ENCODE measurements at regions not wholly inside any gene's neighbourhood (a gene's known extent, or its start where the extent isn't known, plus 50 kb on each side); places are given as distances from the start of the nearest gene placed in this dataset.

DNA sequence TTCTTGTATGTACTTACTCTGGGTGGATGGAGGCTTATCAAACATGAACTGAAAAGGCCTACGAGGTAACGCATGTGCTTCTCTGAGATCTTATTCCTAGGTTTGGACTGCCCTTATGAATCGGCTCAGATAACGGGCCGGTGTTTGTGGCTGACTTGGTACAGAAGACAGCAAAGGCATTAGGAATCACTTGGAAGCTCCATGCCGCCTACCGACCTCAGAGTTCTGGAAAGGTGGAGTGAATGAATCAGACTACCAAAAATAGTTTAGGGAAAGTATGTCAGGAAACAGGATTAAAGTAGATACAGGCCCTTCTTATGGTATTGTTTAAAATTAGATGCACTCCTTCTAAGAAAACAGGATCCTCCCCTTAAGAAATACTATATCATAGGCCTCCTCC is 172.4 kb upstream of the PCDH9 start:
- Histone ChIP-seq H3K4me3 (ENCODE audit: low read length) (no peak overlapping the region), H3K4me2 (ENCODE audit: low read length) (no peak overlapping the region), H3K36me3 (ENCODE audit: control insufficient read depth, low read length) (no peaks in the 10 kb centered on the region)

DNA sequence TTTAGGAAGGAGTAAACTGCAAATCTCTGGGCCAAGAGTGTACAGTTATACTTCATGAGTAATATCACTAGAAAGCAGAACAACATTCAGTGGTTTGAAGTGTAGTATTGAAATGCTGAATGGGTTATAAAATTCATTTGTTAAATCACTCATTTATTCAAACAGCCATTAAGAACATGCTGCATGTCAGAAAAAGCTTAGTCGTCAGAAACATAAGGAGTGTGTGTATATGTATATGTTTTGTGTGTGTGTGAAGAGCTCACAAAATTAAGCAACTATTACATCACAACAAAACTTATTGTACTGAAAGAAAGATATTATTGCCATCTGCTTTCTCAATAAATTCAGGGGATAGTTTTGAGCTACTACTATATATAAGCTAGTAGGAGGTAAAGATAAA is 165.4 kb upstream of the PCDH9 start:
- no peaks in the 10 kb centered on the region for H3F3A ChIP-seq (ENCODE audit: control insufficient read depth, insufficient read depth)
- H3K4me2 ChIP-seq (ENCODE audit: low read length): no peak overlapping the region
- no peaks in the 10 kb centered on the region for H3K36me3 ChIP-seq (ENCODE audit: control insufficient read depth, low read length)
- no peak for TF ChIP-seq EZH2phosphoT487 (IDR thresholded peaks at IDR 0.05; ENCODE audit: borderline replicate concordance, low read length)
- TF ChIP-seq, protein P1, sequence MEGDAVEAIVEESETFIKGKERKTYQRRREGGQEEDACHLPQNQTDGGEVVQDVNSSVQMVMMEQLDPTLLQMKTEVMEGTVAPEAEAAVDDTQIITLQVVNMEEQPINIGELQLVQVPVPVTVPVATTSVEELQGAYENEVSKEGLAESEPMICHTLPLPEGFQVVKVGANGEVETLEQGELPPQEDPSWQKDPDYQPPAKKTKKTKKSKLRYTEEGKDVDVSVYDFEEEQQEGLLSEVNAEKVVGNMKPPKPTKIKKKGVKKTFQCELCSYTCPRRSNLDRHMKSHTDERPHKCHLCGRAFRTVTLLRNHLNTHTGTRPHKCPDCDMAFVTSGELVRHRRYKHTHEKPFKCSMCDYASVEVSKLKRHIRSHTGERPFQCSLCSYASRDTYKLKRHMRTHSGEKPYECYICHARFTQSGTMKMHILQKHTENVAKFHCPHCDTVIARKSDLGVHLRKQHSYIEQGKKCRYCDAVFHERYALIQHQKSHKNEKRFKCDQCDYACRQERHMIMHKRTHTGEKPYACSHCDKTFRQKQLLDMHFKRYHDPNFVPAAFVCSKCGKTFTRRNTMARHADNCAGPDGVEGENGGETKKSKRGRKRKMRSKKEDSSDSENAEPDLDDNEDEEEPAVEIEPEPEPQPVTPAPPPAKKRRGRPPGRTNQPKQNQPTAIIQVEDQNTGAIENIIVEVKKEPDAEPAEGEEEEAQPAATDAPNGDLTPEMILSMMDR (IDR thresholded peaks at IDR 0.05; ENCODE audit: low read depth, low read length, poor library complexity, severe bottlenecking): no peak
- H3K4me1 ChIP-seq (ENCODE audit: control insufficient read depth, low read length): no peaks in the 10 kb centered on the region
- H4K20me1 ChIP-seq (ENCODE audit: control insufficient read depth, insufficient read depth, low read depth, low read length): no peaks in the 10 kb centered on the region
- no peak overlapping the region for H3K27ac ChIP-seq (ENCODE audit: low read depth, low read length)
- H3K27me3 ChIP-seq (ENCODE audit: control insufficient read depth, low read length): no peaks in the 10 kb centered on the region
- H3K9me3 ChIP-seq (ENCODE audit: control insufficient read depth, insufficient read depth, low read length): no peaks in the 10 kb centered on the region
- H3K9me2 ChIP-seq (replicated peaks; ENCODE audit: control insufficient read depth, low read length): no peaks in the 10 kb centered on the region
- no peaks in the 10 kb centered on the region for H3K79me2 ChIP-seq (ENCODE audit: control insufficient read depth, low read length)
- no peak overlapping the region for H3K4me3 ChIP-seq (ENCODE audit: low read length)

More for the DNA sequence above, 172.4 kb upstream of the PCDH9 start:
- no peaks in the 10 kb centered on the region for H3K9me2 ChIP-seq (replicated peaks; ENCODE audit: control insufficient read depth, low read length)
- H3K79me2 ChIP-seq (ENCODE audit: control insufficient read depth, low read length): no peaks in the 10 kb centered on the region
- H3F3A ChIP-seq (ENCODE audit: control insufficient read depth, insufficient read depth): no peaks in the 10 kb centered on the region
- no peaks in the 10 kb centered on the region for H3K9me3 ChIP-seq (ENCODE audit: control insufficient read depth, insufficient read depth, low read length)
- no peaks in the 10 kb centered on the region for H4K20me1 ChIP-seq (ENCODE audit: control insufficient read depth, insufficient read depth, low read depth, low read length)
- no peak for TF ChIP-seq EZH2phosphoT487 (IDR thresholded peaks at IDR 0.05; ENCODE audit: borderline replicate concordance, low read length)
- TF ChIP-seq, protein P1 (IDR thresholded peaks at IDR 0.05; ENCODE audit: low read depth, low read length, poor library complexity, severe bottlenecking): no peak
- H3K27me3 ChIP-seq (ENCODE audit: control insufficient read depth, low read length): no peaks in the 10 kb centered on the region
- H3K4me1 ChIP-seq (ENCODE audit: control insufficient read depth, low read length): no peaks in the 10 kb centered on the region
- no peak overlapping the region for H3K27ac ChIP-seq (ENCODE audit: low read depth, low read length)

DNA sequence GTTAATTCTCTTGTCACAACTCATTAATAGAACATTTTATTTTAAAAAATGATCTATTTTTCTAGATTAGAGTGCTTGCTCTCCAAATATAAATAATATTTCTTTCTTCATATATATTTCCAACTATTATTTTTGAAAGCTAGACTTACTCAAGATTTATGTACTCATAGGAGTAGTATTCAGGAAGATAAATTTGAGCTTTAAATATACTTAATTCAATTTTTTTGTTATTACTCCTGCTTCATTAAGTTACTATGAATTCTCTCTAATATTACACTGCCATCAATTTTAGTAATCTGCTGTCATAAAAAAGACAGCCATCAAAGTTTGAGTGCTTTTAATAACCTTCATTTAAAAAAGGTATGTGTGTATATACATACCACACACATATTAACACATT is 161.9 kb upstream of the PCDH9 start:
- Histone ChIP-seq H3K36me3 (ENCODE audit: control insufficient read depth, low read length) (no peaks in the 10 kb centered on the region), H3K9me3 (ENCODE audit: control insufficient read depth, insufficient read depth, low read length) (no peaks in the 10 kb centered on the region)

More for the DNA sequence above, 161.9 kb upstream of the PCDH9 start:
- Histone ChIP-seq H3K27ac (ENCODE audit: low read depth, low read length) (no peak overlapping the region), H3K4me1 (ENCODE audit: control insufficient read depth, low read length) (no peaks in the 10 kb centered on the region), H3F3A (ENCODE audit: control insufficient read depth, insufficient read depth) (no peaks in the 10 kb centered on the region), H4K20me1 (ENCODE audit: control insufficient read depth, insufficient read depth, low read depth, low read length) (no peaks in the 10 kb centered on the region), H3K27me3 (ENCODE audit: control insufficient read depth, low read length) (no peaks in the 10 kb centered on the region), H3K4me3 (ENCODE audit: low read length) (no peak overlapping the region), H3K9me2 (replicated peaks; ENCODE audit: control insufficient read depth, low read length) (no peaks in the 10 kb centered on the region), H3K79me2 (ENCODE audit: control insufficient read depth, low read length) (no peaks in the 10 kb centered on the region), H3K4me2 (ENCODE audit: low read length) (no peak overlapping the region)
- TF ChIP-seq EZH2phosphoT487 (IDR thresholded peaks at IDR 0.05; ENCODE audit: borderline replicate concordance, low read length): no peak
- TF ChIP-seq, protein P1 (IDR thresholded peaks at IDR 0.05; ENCODE audit: low read depth, low read length, poor library complexity, severe bottlenecking): no peak

Data from DOHH2 (cell line).